GM12878 (cell line): ENCODE measurements at regions not wholly inside any gene's neighbourhood (a gene's known extent, or its start where the extent isn't known, plus 50 kb on each side); places are given as distances from the start of the nearest gene placed in this dataset.

Experiments
- ATAC-seq: fragments of 200-7000 bp; cut with Tn5 transposase; 3 replicates; pipeline ENCODE4 v1.9.1; 2020; ENCODE audit warnings: mild to moderate bottlenecking, moderate library complexity
- BruUV-seq: library from RNA; stranded (reverse); fragments of 400-500 nt; replicated peaks from 2 replicates; lab custom pipeline; 2021; lab: Mats Ljungman, UMichigan
- CTCF ChIA-PET: fragments of 300-600 bp; sonication (Branson Sonifier 250); formaldehyde crosslinking; extraction: SDS; loops from one replicate; lab custom pipeline; 2021; ENCODE audit warnings: inconsistent platforms; lab: Yijun Ruan, JAX
- POLR2A ChIA-PET: fragments of 350-600 bp; formaldehyde crosslinking; extraction: SDS; loops from one replicate; lab custom pipeline; 2021; ENCODE audit warnings: inconsistent platforms; lab: Charles Lee
- RAD21 ChIA-PET: fragments of 300-600 bp; sonication (Branson Sonifier 250); formaldehyde crosslinking; loops from one replicate; lab custom pipeline; 2023; ENCODE audit warnings: antibody characterized with exemption; ENCODE audit not compliant: unreplicated experiment; lab: Charles Lee
- SMC1A ChIA-PET: fragments of 300-600 bp; sonication (Branson Sonifier 250); formaldehyde crosslinking; loops from one replicate; lab custom pipeline; 2023; ENCODE audit not compliant: unreplicated experiment, uncharacterized antibody; lab: Charles Lee
- DNase-seq: peaks from one replicate; pipeline ENCODE4 v3.0.0-alpha.2; 2011; ENCODE audit warnings: low read depth, low spot score
- FAIRE-seq: peaks from 3 replicates; lab custom pipeline; 2011; peaks lifted over from hg19 to GRCh38; lab: Jason Lieb, UNC
- H2AFZ ChIP-seq: 2 replicates; pipeline ENCODE4 v1.6.0; 2011; ENCODE audit warnings: low read depth, low read length, control low read depth; ENCODE audit not compliant: control insufficient read depth
- H3K27ac ChIP-seq: 2 replicates; pipeline ENCODE4 v1.5.1; 2011; ENCODE audit warnings: control low read depth; ENCODE audit not compliant: control insufficient read depth, insufficient read depth
- H3K27me3 ChIP-seq, 2 experiments: replicated peaks in 1 of 2; 2 replicates each; pipeline versions ENCODE4 v1.6.0 to v1.6.1; 2011; ENCODE audit warnings: low read length in 1 of 2; ENCODE audit not compliant: control insufficient read depth in 2 of 2, insufficient read depth in 2 of 2
- H3K36me3 ChIP-seq, 2 experiments: 2 replicates each; pipeline ENCODE4 v1.5.1; 2011; ENCODE audit warnings: low read length in 1 of 2; ENCODE audit not compliant: control insufficient read depth in 2 of 2, insufficient read depth in 2 of 2
- H3K4me1 ChIP-seq: 2 replicates; pipeline ENCODE4 v1.6.1; 2011; ENCODE audit warnings: mild to moderate bottlenecking, low read length, moderate library complexity, mixed read lengths; ENCODE audit not compliant: control insufficient read depth, insufficient read depth
- H3K4me2 ChIP-seq: 2 replicates; pipeline ENCODE4 v1.6.0; 2011; ENCODE audit warnings: control low read depth; ENCODE audit not compliant: control insufficient read depth, insufficient read depth
- H3K4me3 ChIP-seq: fragments of 200-600 bp; sonication (generic); 2 replicates; pipeline ENCODE4 v1.5.1; 2016
- H3K79me2 ChIP-seq: 2 replicates; pipeline ENCODE4 v1.6.0; 2011; ENCODE audit warnings: low read length; ENCODE audit not compliant: control insufficient read depth, insufficient read depth
- H3K9ac ChIP-seq: 2 replicates; pipeline ENCODE4 v1.8.0; 2011; ENCODE audit warnings: low read length, control low read depth, mixed read lengths; ENCODE audit not compliant: control insufficient read depth, insufficient read depth
- H3K9me3 ChIP-seq: replicated peaks from 3 replicates; pipeline ENCODE4 v1.5.1; 2011; ENCODE audit warnings: mild to moderate bottlenecking, low read length; ENCODE audit not compliant: control insufficient read depth, insufficient read depth
- H4K20me1 ChIP-seq: 2 replicates; pipeline ENCODE4 v1.6.0; 2011; ENCODE audit not compliant: control insufficient read depth, insufficient read depth
- BCL3 ChIP-seq: IDR thresholded peaks from 2 replicates; pipeline ENCODE4 v1.6.1; 2011; ENCODE audit warnings: borderline replicate concordance, low read depth, mild to moderate bottlenecking, moderate library complexity, low read length; ENCODE audit not compliant: insufficient read depth, poor library complexity, severe bottlenecking
- E2F8 ChIP-seq: fragments of 450-650 bp; IDR thresholded peaks from 2 replicates; pipeline ENCODE4 v1.6.1; 2018; ENCODE audit warnings: mild to moderate bottlenecking, low read depth, moderate library complexity; ENCODE audit not compliant: partially characterized antibody
- WGBS: methylation state at CpG from one replicate; pipeline ENCODE4 v1.1.6; 2016; ENCODE audit warnings: low lambda C conversion rate; ENCODE audit not compliant: insufficient replicate concordance, insufficient coverage; ENCODE audit errors: missing lambda C conversion rate; 5-methylcytosine and 5-hydroxymethylcytosine counted together
- in situ Hi-C: fragments of 300-500 bp; cut with MboI; formaldehyde crosslinking; loops from 9 replicates; pipeline ENCODE4 v1.14.3; 2018; ENCODE audit warnings: mixed read lengths
- intact Hi-C: fragments of 100-400 bp; cut with micrococcal nuclease; formaldehyde crosslinking; loops from one replicate; pipeline ENCODE4 v1.14.2; 2022; ENCODE audit not compliant: unreplicated experiment

GRCh38 chr22:49497266-49497665, 330.4 kb downstream of the BRD1 start:
- ATAC-seq (no peak), DNase-seq (no peak), FAIRE-seq (no peak)
- Histone ChIP-seq H3K79me2 (no peaks in the 10 kb centered on the region; the same call in 1 of the 2 replicates), H3K9ac (no peak overlapping the region), H3K27ac (no peak overlapping the region), H3K36me3 (no peaks in the 10 kb centered on the region), H2AFZ (no peak overlapping the region), H3K9me3 (no peaks in the 10 kb centered on the region; the same call in 2 of the 3 replicates), H3K4me2 (no peak overlapping the region), H3K4me3 (no peak overlapping the region), H4K20me1 (no peaks in the 10 kb centered on the region; the same call in 1 of the 2 replicates), H3K4me1 (no peaks in the 10 kb centered on the region), H3K27me3 (no peaks in the 10 kb centered on the region)
- intact Hi-C loops = no loop called here
- POLR2A ChIA-PET = no interaction called here
- in situ Hi-C loops = no loop called here
- CTCF ChIA-PET = no interaction called here
- SMC1A ChIA-PET = no interaction called here
- RAD21 ChIA-PET = no interaction called here
- BruUV-seq = no TSS peak
- TF ChIP-seq E2F8 (no peak), BCL3 (peak; percentile 16)
- 52% methylated on average over 2 of the region's 2 CpGs for WGBS
